ENCODE measurements at regions not wholly inside any gene's neighbourhood (a gene's known extent, or its start where the extent isn't known, plus 50 kb on each side); places are given as distances from the start of the nearest gene placed in this dataset.
"Not testable (repeated sequence)": the region's sequence is repeated elsewhere in the genome, so short reads cannot be mapped to it uniquely, and the experiment has no call there.

- DNase-seq: not testable (repeated sequence)
Observed at GRCh38 chr16:29328528-29328927, 78.0 kb downstream of the NPIPB11 start.

GRCh38 chr16:29327631-29328408, 78.7 kb downstream of the NPIPB11 start:
- DNase-seq: not testable (repeated sequence)

- DNase-seq: not testable (repeated sequence)
Observed at GRCh38 chr16:29326164-29327125, 80.1 kb downstream of the NPIPB11 start.

DNA sequence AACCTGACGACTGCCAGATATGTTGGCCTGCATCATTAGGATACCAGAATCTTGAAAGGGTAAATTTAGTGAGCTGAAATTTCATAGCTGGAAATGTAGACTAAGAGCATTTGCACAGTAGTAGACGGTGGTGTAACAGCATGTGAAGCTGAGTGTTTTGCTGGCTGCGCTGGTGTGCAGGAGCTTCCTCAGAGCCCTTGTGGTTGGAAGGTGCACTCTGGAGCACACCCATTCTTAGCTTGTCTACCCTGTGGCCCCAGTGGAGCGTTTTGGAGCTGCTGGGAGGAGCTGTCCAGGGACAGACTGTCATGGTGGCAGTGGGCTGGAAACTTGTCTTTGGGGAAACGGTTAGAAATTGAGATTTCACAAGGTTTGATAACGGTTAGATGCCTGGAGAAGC, 82.8 kb downstream of the NPIPB11 start:
- DNase-seq: not testable (repeated sequence)

GRCh38 chr16:29321585-29321984, 84.9 kb downstream of the NPIPB11 start:
- DNase-seq: no peak

- DNase-seq: no peak
Observed at GRCh38 chr16:29321000-29321393, 85.5 kb downstream of the NPIPB11 start.

DNA sequence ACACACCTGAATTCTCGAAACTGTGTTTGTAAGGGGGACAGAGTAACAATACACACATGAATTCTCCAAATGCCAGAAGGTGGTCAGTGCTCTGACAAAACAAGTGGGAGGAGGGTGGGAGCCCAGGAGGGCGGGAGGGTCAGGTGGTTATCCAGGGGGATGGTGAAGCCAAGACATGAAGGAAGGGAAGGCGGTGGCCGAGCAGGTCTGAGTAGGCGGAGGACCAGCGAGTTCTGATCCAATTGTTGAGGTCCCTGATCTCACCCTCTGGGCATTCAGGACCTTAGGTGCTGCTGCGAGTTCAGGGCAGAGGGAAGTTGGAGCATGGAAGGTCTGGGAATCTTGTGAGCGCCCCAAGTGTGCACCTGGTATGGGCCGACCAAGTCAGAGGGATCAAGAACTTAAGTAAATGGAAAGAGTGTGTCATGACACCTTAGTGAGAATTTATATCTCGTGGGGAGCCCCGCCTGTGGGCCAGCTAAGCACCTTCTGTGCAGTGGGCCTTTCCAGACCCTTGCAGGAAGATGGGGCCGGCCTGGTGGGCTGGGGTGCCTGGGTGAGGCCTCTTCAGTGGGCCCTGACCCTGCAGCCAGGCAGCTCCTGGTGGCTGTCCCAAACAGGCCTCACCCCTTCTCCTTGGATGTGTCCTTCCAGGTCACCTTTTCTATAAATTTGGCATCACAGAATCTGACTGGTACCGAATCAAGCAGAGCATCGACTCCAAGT, 86.1 kb downstream of the NPIPB11 start:
- DNase-seq: no peak

DNA sequence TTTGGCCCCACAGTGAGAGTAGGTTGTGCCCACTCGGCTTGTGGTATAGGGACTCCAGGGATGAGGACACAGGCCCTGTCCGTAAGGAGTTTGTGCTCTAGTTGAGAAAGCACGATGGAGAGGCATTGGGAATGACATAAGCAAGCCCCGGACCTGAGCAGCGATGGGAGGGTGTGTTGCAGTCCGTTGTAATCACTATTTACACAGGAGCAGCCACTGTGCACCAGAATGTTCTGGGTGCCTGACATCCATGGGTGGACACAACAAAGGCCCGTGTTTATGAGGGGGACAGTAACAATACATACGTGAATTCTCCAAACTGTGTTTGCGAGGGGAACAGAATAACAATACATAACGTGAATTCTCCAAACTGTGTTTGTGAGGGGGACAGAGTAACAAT, 86.8 kb downstream of the NPIPB11 start:
- no peak for DNase-seq

GRCh38 chr16:29318561-29318968, 87.9 kb downstream of the NPIPB11 start:
- DNase-seq: not testable (repeated sequence)

- DNase-seq: no peak
Observed at GRCh38 chr16:29318037-29318436, 88.5 kb downstream of the NPIPB11 start.

GRCh38 chr16:29317269-29317668, 89.2 kb downstream of the NPIPB11 start:
- DNase-seq: no peak

DNA sequence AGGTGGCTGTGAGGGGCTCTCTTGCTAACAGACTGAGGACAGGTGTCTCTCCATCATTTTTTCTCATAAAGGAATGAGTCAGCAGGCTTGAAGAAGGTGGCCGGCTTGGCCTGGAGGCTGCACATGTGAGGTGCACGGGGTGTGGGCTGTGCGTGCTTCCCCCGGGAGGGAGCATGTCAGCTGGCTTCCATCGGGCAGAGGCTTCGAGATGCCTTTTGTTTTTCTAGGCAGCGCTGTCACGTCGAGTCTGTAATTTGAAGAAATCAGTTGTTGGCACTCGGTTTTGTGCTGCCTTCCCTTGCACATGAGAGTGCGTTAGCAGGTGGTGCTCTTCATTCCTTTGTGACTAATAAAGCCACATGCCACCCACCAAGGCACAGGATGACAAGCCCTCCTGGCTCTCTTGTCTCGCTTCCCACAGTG, 89.7 kb downstream of the NPIPB11 start:
- DNase-seq: no peak

- no peak for DNase-seq
Observed at GRCh38 chr16:29315916-29316517, 90.5 kb downstream of the NPIPB11 start.

- no peak for DNase-seq
Observed at GRCh38 chr16:29315046-29315445, 91.5 kb downstream of the NPIPB11 start.

DNA sequence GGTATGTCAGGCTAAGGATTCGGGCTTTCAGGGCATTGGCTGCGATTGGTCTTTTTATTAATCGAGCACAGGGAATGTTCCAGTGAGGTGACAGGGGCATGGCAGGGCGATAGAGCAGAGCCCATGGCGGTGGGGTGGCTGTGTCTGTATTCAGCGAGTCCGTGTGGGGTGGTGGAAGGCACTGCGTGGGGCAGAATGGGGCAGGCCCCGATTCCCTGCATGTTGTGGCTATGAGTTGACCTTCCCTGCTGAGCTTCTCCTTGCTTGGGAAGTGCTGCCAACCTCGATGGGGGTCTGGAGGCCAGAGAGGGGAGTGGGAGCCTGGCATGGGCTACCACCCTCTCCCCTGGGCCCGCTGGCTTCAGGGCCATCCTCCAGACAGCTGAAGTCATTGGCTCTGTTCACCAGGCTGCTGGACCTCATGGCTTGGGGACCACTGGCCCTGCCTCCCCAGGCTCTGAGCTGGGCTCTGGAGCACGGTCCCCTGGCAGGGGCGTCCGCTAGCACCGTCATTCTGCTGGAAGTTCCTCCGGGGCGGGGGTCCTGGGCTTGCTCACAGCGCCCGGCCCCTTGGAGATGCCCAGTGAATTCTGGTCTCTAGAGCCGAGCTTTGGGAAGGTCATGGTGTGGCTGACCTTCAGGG, 92.1 kb downstream of the NPIPB11 start:
- DNase-seq: no peak

- DNase-seq: no peak
Observed at GRCh38 chr16:29313559-29314048, 92.9 kb downstream of the NPIPB11 start.

- no peak for DNase-seq
Observed at GRCh38 chr16:29312835-29313558, 93.5 kb downstream of the NPIPB11 start.

DNA sequence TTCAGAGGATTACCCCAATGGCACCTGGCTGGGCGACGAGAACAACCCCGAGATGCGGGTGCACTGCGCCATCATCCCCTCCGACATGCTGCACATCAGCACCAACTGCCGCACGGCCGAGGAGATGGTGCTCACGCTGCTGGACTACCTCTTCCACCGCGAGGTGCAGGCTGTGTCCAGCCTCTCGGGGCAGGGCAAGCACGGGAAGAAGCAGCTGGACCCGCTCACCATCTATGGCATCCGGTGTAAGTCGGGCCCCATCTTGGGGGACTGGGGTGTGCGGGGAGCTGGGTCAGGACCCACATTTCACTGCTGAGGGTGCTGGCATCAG, 94.2 kb downstream of the NPIPB11 start:
- DNase-seq: not testable (repeated sequence)

- no peak for DNase-seq
Observed at GRCh38 chr16:29311461-29312344, 94.8 kb downstream of the NPIPB11 start.

GRCh38 chr16:29310852-29311314, 95.6 kb downstream of the NPIPB11 start:
- DNase-seq: no peak

Measured in activated CD4-positive, CD25-positive, alpha-beta regulatory T cell treated with anti-CD3 and anti-CD28 coated beads, Interleukin-2, amount 50 U/mL, for 72 hours (primary cell).